DMS79 treated with DMSO at 0.1 percent for 48 hours (cell line): ENCODE measurements at regions not wholly inside any gene's neighbourhood (a gene's known extent, or its start where the extent isn't known, plus 50 kb on each side); places are given as distances from the start of the nearest gene placed in this dataset.
A peak's percentile ranks its signal among the peaks of the same experiment; 100 is the strongest.
"Not testable (repeated sequence)": the region's sequence is repeated elsewhere in the genome, so short reads cannot be mapped to it uniquely, and the experiment has no call there.

Source experiments
- DNase-seq: peaks from one replicate; lab custom pipeline; 2025; lab: John Stamatoyannopoulos, UW

DNA sequence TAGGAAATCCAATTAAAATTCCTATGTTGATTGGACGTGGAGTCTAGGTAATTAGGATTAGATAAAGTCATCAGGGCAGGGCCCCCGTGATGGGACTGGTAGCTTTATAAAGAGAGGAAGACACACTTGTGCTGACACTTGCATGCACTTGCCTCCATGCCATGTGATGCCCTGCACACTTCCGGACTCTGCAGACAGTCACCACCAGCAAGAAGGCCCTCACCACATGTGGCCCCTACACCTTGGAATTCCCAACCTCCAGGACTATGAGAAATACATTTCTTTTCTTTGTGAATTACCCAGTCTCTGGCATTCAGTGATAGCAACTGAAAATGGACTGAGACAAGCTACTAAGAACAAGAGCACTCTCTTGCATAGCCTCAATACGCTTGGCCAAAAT is 90.6 kb downstream of the CRYGS start:
- DNase-seq = no peak

DNA sequence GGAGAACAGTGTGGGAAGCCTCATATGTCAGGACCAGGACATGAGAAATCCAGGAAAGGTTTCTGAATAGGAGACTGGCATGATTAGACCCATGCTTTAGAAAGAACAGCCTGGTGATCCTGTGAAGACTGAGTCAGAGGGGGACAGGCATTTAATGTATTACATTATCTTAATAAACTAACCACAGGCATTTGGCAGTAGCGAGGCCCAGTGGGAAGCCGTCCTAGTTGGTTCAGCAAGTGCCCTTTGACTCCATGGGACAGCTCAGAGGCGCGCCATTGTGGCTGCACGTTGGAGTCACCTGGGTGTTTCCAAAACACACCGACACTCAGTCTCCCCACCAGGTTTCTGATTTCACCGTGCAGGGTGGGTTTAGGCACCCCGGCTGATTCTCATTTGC is 90.5 kb upstream of the DGKG start:
- DNase-seq = no peak

DNA sequence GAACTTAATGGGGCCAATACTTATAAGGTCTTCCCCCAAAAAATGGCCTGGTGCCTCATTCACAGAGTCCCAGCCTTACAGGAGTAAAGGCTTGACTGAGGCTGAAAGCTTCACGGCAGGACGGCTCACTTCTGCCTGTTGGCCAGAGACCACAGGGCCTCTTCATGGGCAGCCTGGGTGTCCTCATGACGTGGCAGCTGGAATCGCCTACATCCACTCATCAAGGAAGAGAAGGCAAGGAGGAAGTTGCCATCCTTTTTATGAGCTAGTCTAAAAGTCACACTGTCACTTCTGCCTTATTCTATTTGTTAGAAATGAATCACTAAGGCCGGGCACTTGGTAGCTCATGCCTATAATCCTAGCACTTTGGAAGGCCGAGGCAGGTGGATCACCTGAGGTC is 89.3 kb upstream of the DGKG start:
- no peak for DNase-seq

DNA sequence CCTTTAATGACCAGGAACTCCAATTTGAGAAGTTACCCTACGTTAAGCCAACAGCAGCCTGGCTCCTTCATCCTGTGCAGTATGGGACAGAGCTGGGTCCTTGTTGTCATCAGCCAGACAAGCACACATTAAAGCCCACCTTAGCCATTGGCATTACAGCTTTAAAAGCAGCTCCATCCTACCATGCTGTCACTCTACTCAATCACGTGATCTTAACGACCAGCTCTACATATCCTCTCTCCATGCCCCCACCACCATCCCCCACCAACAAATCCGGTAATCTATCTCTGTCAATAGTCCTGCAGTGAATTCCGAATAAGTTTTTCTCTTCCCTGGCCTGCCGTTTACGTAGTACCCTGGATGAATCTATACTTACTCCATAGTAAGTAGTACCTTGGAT is 82.9 kb upstream of the DGKG start:
- no peak for DNase-seq

DNA sequence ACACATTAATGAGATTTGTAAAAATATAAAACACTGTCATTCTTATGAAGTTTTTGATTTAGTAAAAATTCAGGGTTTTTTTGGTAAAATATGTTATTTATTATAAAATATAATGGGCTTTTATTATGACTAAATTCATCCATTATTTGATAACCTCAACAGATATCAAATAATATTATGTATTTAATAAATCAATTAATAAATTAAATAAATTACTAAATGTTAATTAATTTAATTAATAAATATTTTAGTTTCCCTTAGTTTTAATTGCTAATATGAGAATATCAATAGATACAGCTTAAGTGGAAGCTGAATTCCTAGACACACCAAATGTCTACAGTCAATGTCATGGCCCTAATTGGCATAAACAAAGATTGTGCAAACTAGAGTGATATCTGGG is 82.3 kb upstream of the DGKG start:
- no peak for DNase-seq

DNA sequence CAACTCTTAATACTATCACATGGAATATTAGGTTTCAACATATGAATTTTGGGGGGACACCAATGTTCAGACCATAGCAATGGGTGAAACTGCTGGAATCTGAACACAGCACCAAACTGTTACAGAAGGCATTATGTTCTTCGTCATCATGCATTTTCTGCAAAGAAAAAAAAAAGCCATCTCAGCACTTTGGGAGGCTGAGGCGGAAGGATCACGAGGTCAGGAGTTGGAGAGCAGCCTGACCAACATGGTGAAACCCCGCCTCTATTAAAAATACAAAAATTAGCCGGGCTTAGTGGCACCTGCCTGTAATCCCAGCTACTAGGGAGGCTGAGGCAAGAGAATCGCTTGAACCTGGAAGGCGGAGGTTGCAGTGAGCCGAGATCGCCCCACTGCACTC is 80.9 kb upstream of the DGKG start:
- DNase-seq = not testable (repeated sequence)

DNA sequence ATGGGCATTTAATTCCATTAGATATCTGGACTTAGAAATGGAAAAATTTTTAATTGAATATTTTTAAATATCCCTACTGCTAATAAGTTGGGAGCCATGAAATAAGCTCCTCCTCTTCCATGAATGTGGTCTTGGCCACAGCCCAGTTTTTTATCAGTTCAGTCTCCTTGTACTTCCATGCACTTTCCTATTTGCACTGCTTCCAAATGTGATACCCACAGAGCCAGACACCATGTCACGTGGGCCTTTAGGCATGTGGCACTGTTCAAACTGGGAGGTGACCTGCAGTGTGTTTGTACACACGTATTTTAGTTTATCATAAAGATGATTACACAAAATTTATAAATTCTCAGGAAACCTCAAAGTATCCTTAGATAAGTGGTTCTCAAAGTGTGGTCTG is 80.1 kb upstream of the DGKG start:
- DNase-seq = no peak

DNA sequence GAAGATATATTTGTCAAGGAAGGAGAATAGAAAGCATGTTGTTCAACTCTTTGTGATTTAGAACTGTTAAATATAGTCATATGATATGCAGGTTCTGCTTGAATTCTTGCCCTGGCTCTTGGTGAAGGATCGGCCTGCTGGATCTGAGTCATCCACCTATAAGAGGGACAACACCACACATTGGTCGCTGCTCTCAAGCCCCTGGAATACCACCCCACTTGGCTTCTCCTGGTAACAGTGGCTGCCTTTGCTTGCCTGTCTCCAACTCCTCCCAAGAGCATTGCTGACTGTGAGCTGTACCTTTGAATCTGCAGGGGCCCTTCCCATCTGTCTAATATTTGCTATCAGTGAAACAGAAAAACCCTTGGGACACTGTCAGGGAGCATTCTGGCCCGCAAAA is 78.9 kb upstream of the DGKG start:
- DNase-seq = no peak

DNA sequence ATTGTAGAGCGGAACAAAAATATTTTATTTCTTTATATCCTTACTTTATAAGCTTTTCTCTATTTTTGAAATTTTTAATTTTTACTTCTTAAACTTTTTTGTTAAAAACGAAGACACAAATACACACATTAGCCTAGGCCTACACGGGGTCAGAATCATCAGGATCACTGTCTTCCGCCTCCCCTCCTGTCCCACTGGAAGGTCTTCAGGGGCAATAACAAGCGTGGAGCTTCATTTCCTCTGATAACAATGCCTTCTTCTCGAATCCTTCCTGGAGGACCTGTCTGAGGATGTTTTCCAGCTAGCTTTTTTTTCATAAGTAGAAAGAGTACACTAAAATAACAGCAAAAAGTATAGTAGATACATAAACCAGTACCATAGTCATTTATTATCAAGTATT is 77.7 kb upstream of the DGKG start:
- no peak for DNase-seq

DNA sequence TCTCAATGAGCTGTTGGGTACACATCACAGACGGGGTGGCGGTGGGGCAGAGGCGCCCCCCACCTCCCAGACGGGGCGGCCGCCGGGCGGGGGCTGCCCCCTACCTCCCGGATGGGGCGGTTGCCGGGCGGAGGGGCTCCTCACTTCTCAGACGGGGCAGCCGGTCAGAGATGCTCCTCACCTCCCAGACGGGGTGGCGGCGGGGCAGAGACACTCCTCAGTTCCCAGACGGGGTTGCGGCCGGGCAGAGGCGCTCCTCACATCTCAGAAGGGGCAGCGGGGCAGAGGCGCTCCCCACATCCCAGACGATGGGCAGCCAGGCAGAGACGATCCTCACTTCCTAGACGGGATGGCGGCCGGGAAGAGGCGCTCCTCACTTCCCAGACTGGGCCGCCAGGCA is 73.3 kb upstream of the DGKG start:
- DNase-seq = not testable (repeated sequence)

DNA sequence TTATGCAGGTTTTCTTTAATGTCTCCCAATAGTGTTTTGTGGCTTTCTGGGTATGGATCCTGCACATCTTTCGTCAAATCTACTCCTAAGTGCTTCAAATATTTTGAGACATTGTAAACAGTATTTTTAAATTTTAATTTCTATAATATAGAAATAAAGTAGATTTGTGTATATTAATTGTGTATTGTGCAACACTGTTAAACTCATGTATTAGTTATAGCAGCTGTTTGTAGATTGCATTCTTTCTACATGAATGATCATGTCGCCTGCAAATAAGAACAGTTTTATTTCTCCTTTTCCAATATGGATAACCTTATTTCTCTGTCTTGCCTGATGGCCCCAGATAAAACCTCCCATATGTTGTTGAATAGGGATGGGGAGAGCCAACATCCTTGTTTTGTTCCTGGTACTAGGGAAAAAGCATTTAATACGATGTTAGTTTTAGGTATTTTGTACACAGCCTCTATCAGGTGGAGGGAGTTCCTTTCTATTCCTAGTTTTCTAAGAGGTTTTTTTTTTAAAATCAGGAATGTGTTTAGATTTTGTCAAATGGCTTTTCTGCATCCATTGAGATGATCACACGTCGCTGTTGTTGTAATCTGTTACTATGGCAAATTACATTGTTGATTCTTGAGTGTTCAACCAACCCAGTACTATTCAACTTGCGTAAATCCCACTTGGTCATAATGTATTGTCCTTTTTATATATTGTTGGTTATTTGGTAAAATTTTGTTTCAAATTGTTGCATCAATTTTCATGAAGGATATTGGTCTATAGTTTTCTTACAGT is 71.1 kb upstream of the DGKG start:
- no peak for DNase-seq

DNA sequence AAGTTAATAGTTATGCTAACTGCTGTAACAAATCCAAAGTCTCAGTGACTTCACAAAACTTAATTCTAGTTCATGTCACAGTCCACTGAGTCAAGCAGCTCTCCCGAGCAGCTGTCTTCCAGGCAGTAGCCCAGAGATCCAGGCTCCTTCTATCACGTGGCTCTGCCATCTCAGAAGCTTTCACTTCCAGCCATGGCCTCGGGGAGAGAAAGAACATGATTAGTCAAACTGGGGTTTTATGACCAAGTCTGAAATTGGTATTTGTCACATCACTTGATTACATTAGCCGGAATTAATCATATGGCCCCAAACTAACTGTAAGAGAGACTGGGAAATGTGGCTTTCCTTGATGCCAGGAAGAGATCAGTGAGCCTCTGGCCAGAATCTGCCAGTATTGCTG is 70.2 kb upstream of the DGKG start:
- DNase-seq = no peak

DNA sequence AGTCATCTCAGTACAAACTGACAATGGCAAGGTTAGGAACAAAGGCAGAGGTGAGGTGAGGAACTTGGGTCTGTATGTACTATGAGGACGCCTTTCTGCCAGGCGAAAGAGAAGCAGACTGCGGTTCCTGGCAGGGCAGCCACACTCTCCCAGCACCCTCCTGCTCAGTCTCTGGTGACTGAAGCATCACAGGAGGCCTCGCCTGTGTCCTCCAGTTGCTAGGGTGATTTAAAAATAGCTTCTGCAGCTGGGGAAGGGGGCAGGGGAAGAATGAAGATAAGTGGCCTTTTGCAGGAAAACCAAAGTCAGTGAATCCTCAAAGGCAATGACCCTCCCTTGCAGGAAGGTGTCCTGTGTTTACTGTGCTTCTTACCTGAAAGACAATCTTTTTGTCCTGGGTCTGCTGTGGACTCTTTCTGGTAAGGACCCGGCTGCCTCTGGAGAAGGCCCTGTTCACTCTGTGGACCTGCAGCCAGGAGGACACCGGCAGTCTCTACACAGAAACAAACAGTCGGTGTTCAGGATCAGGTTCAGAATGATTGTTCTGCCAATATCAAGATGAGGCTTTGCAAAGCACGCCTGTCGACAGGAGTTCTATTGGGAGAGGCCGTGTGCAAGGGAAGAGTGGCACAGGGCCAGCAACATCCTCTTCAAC is 65.7 kb upstream of the DGKG start:
- DNase-seq = no peak

DNA sequence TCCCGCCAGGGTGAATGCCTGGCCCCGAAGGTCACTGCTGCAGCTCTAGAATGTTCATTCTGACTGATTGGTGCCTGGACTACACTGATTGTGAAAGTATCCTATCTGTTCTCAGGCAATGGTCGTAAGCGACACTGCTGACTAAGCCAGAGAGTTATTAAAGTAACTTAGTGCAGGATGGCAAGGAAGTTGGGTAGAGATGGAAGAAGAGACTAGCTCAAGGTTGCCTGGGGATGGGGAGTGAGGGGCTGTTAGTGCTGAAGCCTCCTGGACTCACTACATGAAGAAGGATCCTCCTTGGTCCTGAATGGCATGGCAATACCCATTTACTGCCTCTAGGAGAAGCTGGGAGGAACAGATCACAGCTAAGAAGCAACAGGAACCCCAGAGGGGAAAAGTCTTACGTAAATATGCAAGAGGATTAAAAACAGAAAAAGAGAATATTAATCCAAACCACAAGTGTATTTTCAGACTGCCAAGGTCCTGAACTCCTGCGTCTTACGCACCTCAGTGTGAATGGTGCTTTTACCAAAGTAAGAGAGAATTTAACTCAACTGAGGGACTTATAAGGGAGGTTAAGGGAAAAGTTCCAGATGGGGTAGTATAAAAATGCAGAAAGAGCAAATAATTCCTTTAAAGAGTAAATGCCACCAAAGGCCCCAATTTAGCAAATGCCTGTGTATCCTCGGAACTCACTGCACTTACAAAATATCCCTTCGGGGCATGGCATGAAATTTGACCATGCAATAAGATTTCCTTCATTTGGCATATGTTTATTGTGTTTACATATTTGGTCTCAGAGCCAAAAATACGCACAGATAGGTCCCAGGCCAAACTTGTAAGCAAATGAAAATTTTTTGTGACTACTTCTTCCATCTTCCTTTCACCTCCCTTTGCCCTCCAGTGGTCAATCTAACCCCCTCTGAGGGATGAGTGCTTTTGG is 64.0 kb upstream of the DGKG start:
- DNase-seq = no peak

DNA sequence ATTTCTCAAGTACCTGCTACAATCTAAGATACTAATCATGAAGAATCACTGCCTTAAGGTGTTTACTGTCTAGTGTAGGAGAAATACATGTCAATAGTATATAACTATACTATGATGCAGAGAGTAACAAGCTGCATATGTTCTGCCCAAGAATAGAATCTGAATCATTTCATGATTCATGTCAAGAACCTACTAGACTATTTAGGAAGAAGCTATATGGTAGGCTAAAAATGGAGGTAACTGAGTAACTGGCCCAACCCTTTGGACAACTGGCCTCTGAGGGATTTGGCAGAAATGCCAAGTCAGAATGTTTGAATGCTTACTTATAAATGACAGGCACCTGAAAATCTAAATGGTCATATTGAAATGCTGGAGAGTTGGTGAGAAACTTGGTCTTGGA is 59.9 kb upstream of the DGKG start:
- no peak for DNase-seq

DNA sequence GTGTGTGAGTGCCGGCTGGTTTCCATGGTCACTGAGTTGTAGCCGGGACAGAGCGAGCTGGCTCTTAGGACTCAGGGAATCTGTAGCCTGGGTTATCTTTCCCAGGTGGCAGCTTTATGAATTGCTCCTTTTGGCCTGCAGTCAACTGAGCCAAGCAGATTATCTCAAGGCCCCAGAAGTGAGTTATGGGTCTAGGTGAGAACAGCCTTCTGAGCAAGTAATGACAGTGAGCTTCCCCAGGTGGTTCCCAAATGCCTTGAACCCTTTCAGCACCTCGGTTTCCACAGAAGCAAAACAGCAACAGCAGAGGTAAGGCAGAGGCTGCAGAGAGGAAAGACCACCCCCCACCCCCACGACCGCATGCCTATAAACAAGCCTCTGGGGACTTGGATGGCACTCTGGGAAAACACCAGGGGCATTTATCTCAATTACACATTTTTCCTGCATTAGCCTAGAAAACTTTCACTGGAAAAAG is 56.7 kb upstream of the DGKG start:
- no peak for DNase-seq

DNA sequence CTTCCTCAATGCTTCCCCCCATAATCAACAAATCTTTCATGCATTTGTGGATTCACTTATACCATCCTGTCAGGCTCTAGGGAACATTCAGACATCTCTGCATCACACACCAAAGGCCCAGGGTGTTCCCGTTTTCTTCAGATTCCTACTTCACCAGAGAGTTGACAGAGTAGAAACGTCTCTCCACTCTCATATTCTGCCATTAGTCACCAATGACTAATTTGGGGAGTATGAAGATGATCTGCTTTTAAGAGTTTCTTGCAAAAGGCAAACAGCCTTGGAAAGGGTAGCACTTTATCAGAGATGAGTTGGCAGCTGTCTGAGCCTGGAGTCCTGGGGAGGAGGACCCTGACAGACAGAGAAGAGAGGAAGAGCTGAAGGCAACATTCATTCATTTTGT is 55.8 kb upstream of the DGKG start:
- no peak for DNase-seq

DNA sequence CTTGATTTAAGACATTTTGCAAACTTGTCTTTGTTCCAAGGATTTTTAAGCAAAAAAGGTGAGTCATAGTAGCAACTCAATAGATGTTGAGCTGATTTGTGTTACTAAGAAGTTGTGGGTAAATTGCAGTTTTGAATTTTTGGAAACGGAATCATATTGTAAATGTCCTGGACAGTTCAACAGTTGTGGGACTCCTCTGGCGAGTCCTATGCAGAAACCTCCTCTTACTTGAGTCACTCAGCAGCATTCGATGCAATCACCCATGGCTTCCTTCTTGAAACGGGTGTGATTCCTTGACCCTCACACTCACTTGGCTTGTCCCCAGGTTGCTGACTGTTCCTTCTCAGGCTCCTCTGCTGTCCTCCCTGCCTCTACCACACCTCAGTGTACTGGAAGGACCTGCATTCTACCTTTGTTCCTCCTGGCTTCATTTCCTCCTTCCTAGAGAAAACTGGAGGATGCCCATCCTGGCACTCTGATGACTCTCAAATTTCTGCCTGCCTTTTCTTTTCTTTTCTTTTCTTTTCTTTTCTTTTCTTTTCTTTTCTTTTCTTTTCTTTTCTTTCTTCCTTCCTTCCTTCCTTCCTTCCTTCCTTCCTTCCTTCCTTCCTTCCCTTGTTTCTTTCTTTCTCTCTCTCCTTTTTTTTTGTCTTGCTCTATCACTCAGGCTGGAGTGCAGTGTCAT is 52.8 kb upstream of the DGKG start:
- no peak for DNase-seq

DNA sequence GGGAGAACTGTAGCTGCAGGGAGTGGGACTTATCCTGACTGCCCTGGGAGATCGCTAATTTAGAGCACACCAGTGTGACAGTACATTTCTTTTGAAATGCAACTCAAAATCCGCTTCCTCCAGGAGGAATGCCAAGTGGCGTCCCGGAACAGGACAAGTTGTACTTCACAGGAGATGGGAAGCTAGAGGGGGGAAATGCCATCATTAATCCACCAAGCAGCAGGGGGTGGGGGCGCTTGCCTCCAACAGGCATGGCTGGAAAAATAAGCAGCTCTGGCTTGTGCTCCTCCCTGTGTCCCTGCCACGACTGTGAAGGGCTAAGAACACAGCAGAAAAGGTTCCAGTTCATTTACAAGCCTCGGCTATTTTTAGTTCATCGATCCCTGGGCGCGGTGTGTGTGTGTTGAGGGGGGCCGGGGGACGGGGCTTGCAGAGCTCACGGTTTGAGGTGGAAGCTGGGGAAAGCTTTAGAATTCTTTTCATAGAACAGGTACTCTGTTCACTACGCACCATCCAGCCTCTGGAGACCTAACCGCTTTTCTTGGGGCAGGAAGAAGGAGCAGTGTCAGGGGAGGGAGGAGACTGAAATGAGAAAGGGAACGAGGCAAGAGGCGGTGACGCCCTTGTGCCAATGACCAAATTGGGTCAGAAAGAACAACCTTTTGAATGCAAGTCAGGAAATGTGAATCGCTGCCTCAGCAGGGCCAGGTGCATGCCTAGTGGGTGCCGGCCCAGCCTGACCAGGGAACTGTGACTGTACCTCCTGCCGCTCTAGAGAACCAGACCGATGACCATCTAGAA is 51.8 kb upstream of the DGKG start:
- DNase-seq = peak; percentile 68

DNA sequence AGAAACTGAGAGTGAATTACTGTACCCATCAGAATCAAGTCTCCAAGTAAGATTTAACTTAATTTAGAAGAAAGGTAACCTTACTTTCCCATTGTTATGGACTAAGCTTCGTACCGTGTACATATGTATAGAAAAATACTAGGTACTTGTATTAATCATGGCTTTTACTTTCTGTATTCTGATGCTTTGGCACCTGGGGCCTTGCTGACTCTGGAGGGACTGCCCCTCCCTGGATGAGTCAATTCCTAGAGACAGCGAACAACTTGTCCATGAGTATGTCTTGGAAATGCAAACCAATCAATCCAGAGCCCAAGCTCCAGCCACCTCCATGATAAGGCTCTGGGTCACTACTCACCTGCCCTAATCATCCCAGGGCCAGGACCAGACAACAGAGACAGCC is 50.0 kb upstream of the DGKG start:
- no peak for DNase-seq
